Fibroblast of the aortic adventitia (primary cell): ENCODE measurements at regions not wholly inside any gene's neighbourhood (a gene's known extent, or its start where the extent isn't known, plus 50 kb on each side); places are given as distances from the start of the nearest gene placed in this dataset.

ENCODE experiments used
- DNase-seq: peaks from one replicate; pipeline ENCODE4 v3.0.0-alpha.2; 2010; ENCODE audit warnings: low read depth
- H3K4me3 ChIP-seq: 2 replicates; pipeline ENCODE4 v1.5.1; 2011; ENCODE audit warnings: low read depth, mild to moderate bottlenecking, control low read depth, low read length, moderate library complexity
- TF ChIP-seq, protein P1 (sequence below): IDR thresholded peaks from 2 replicates; pipeline ENCODE4 v1.5.1; 2011; ENCODE audit warnings: mild to moderate bottlenecking, low read length, control low read depth, inconsistent platforms; ENCODE audit not compliant: insufficient read depth

DNA sequence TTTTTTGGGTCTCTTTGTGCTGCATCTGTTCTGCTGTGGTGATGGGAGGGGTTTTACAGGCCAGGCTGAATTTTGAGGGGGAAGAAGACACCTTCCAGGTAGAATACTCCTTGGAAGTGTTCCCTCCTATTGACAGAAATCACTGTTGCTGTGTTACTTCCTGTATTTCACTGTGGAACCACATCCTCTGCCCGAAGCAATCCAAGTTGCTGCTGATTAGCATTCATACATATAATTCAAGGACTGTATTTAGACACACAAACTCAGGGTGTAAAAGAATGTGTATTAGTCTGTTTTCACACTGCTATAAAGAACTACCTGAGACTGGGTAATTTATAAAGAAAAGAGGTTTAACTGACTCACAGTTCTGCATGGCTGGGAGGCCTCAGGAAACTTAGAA lies 50.6 kb upstream of the TMEM244 start:
- TF ChIP-seq, protein P1, sequence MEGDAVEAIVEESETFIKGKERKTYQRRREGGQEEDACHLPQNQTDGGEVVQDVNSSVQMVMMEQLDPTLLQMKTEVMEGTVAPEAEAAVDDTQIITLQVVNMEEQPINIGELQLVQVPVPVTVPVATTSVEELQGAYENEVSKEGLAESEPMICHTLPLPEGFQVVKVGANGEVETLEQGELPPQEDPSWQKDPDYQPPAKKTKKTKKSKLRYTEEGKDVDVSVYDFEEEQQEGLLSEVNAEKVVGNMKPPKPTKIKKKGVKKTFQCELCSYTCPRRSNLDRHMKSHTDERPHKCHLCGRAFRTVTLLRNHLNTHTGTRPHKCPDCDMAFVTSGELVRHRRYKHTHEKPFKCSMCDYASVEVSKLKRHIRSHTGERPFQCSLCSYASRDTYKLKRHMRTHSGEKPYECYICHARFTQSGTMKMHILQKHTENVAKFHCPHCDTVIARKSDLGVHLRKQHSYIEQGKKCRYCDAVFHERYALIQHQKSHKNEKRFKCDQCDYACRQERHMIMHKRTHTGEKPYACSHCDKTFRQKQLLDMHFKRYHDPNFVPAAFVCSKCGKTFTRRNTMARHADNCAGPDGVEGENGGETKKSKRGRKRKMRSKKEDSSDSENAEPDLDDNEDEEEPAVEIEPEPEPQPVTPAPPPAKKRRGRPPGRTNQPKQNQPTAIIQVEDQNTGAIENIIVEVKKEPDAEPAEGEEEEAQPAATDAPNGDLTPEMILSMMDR, result no peak
- DNase-seq, result no peak
- H3K4me3 ChIP-seq, result no peak overlapping the region
